Fibroblast of skin of back (primary cell): ENCODE measurements at regions not wholly inside any gene's neighbourhood (a gene's known extent, or its start where the extent isn't known, plus 50 kb on each side); places are given as distances from the start of the nearest gene placed in this dataset.

ENCODE experiments used
- DNase-seq: peaks from one replicate; pipeline ENCODE4 v3.0.0-alpha.2; 2013

DNA sequence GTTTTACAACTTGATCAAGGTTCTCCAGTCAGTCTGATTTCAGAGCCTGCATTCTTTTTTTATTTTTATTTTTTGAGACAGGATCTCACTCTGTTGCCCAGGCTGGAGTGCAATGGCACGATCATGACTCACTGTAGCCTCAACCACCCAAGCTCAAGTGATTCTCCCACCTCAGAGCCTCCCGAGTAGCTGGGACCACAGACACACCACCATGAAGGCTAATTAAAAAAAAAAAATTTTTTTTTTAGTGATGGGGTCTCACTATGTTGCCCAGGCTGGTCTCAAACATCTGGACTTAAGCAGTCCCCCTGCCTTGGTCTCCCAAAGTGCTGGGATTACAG lies 117.2 kb upstream of the NAV2 start:
- DNase-seq, result no peak

DNA sequence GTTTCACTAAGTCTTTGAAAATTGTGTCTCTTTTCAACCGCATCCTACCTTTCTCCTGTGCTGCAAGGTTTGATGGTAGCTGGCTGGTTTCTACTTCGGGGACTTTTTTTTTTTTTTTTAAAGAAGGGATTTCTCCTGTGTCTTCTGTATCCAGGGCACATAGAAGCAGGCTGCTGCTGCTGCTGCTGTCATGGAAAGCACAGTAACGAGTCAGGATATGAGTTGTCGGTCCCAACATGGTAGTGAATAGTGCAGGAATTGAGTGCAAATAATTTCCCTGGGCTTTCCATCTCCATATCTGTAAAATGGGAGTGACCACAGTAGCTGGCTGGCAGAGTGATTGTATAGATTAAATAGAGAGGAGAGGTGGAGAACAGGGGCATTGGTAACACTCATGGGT lies 118.3 kb upstream of the NAV2 start:
- DNase-seq, result peak; percentile 50

DNA sequence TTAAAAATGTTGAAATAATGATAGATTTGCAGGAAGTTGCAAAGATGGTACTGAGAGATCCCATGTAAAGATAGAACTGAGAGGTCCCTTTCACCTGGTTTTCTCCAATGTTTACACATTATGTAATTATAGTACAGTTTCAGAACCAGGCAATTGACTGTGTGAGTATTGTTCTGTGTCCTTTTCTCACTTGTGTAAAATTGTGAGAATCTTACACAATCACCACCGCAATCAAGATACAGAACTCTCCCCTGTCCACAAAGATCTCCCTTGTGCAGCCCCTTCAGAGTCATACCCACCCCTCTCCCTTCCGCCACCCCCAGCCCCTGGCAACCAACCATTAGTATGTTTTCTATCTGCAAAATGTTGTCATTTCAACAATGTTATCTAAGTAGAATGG lies 119.8 kb upstream of the NAV2 start:
- DNase-seq, result no peak

DNA sequence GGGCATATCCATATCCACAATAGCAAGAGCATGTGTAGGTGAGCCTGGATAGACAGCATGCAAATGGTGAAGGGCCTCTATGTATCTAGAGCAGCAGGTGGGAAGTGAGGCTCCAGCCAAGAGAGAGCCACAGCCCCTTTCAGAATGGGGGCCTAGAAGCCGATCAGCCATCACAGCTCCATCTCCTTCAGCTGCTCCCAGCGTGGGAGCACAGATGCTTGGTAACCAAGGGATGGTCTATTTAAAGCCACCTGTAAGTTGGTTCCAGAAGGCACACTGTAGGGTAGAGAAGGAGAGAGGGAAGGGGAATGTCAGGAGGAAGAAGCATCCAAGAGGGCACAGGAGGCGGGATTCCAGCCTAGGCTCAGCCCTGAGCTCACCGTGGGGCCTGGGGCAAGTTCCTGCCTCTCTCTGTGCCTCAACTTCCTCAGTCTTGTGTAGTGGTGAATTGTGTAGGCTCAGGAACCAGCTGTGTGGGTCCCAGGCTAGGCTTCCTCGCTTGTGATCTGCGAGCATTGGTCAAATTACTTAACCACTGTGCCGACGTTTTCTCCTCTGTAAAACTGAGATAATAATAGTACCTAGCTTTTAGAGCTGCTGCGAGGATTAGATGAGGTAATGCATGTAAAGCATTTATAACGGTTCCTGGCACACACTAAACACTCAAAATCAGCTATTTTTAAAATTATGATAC lies 122.9 kb upstream of the NAV2 start:
- no peak for DNase-seq

- no peak for DNase-seq
Observed at GRCh38 chr11:19587979-19588378, 124.7 kb upstream of the NAV2 start.

- DNase-seq, result no peak
Observed at GRCh38 chr11:19580646-19581045, 132.0 kb upstream of the NAV2 start.

DNA sequence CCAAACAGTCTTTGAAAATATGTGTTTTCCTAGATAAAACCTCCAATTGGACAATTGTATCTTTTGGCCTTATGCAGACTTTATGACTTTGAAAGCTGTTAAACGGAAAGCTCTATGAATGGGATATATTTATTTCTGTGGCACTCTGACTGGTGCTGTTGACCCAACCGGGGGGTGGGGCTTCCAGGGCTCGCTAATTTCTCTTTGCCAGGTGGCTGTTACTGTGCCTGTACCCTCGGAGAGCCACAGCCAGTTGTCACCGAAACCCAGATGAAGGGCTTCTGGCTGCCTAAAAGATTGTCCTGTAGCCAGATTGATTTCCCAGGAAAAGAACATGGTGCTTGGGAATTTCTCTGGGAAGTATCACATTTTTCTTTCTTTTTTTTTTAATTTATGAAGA lies 132.7 kb upstream of the NAV2 start:
- DNase-seq, result no peak

- DNase-seq, result no peak
Observed at GRCh38 chr11:19578871-19579270, 133.8 kb upstream of the NAV2 start.

DNA sequence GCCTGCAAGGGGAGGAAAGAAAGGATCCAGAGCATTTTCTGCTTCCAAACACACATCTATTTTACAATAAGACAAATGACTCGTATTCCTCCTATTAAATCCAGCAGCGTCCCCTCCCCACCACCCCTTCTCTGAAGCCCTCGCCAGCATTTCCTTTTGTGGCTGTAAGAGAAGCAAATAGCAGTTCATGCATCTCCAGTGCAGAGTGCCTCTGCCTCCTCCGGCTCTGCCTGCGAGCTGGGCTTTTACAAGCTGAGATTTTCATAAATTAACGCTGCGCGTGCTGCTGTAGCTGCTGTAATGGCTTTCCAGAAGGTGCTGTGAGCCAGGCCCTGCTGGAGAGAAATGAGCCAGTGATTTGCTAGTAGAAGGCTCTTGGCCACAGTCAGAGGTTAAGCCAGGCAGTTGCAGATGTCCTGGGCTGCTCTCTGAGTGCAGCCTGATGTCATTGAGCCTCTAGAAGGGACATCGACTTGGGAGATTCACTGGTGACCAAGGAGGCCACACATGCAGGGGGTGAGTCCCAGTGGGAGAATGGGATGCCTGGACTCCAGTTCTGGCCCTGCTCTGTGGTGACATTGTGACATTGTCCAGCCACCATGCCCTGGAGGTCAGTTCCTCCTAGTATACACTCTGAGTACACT lies 134.5 kb upstream of the NAV2 start:
- DNase-seq, result peak; percentile 86

DNA sequence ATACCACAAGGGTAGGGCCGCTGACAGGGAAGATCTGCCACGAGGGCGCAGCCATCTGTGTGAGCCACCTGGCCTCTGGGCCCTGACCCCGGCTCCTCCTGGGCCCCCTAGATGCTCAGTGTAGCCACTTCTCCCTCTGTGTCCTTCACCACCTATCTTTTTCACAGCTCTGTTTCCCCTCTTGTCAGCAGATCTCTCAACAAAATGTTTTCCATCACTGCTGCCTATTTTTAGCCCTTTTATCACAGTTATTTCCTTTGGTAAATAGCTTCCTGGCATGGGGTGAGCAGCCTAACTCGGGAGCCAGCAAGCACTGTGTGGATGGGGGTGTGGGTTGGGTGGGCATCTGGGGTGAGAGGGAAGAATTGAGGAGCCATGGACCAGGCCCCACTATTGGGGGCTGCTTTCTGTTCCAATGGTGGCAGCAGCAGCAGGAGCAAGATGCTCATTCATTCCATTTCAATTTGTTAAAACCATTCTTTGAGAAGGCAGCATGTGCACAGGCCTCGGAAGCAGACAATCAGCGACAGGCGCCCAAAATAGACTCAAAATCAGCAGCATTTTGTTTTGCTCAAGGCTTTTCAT lies 135.2 kb upstream of the NAV2 start:
- DNase-seq, result peak; percentile 71

- no peak for DNase-seq
Observed at GRCh38 chr11:19576903-19577302, 135.7 kb upstream of the NAV2 start.

- no peak for DNase-seq
Observed at GRCh38 chr11:19576054-19576453, 136.6 kb upstream of the NAV2 start.

DNA sequence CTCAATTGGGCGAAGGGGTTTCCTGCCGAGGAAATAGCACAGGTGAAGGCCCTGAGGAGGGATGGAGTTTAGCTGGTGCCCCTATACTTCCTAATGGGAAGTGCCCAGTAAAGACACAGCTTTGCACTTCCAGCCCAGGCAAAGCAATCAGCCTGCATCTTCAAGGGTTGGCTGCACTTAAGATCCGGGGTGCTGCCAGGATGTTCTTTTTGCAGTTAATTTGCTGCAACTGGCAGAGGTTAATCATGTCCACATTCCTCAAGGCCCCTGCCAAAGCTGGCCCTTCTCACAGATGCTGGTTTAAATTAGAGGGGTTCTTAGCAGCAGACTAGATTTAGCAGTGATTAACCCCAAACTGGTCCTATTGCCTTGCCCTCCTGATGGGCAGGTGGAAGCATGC lies 137.7 kb upstream of the NAV2 start:
- no peak for DNase-seq

GRCh38 chr11:19573666-19574065 lies 139.0 kb upstream of the NAV2 start:
- no peak for DNase-seq

- no peak for DNase-seq
Observed at GRCh38 chr11:19571906-19572305, 140.7 kb upstream of the NAV2 start.

- no peak for DNase-seq
Observed at GRCh38 chr11:19570889-19571288, 141.7 kb upstream of the NAV2 start.

GRCh38 chr11:19567996-19568395 lies 144.6 kb upstream of the NAV2 start:
- DNase-seq, result no peak

GRCh38 chr11:19566583-19567379 lies 145.9 kb upstream of the NAV2 start:
- DNase-seq, result no peak

- no peak for DNase-seq
Observed at GRCh38 chr11:19565639-19566038, 147.0 kb upstream of the NAV2 start.

DNA sequence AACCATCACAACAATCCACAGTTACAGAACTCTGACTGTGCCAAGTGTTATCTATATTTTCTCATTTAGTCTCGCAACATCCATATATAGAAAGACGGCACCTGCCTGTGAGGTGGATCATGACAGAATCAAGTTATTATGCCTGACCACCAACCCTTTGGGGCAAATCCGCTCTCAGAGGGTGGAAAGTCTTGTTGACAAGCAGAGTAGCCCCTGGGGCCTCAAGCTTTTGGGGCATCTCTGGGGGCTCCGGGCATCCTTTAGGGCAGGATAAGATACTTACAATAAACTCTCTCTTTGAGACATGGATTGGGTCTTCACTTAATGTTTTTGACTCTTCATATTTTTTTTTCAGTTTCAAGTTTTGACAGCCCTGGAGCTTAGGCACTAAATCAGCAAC lies 150.5 kb upstream of the NAV2 start:
- DNase-seq, result no peak

- no peak for DNase-seq
Observed at GRCh38 chr11:19561011-19561410, 151.6 kb upstream of the NAV2 start.

- DNase-seq, result no peak
Observed at GRCh38 chr11:19560156-19560555, 152.5 kb upstream of the NAV2 start.

DNA sequence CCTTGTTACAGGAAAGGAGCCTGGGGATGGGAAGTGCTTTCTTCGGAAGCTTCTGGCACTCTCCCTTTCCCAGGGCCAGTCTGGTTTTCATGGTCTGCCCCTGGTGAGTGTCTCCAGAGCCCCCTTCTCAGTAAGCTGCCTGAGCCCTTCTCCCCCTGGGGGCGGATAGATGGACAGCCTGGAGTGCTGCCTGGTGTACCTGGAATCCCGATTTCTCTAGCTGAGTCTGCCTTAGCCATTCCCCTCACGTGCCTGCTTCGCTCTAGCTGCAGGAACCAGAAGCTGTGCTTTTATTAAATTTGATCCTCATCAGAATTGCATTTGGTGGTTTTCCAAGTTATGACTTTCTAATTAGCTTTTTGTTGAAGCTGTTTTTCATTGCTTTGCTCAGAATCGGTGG lies 152.9 kb upstream of the NAV2 start:
- no peak for DNase-seq
